Stimulated activated CD4-positive, alpha-beta T cell treated with anti-CD3 and anti-CD28 coated beads, Interleukin-15, amount 100 ng/mL, for 48 hours (primary cell): ENCODE measurements at regions not wholly inside any gene's neighbourhood (a gene's known extent, or its start where the extent isn't known, plus 50 kb on each side); places are given as distances from the start of the nearest gene placed in this dataset.
A peak's percentile ranks its signal among the peaks of the same experiment; 100 is the strongest.

Source experiments
- DNase-seq, 2 donors: peaks; one replicate each; pipeline ENCODE4 v3.0.0-alpha.2; 2020; ENCODE audit warnings: low read depth in 2 of 2

- DNase-seq, result no peak
Measured at GRCh38 chrX:134747006-134747405, 50.0 kb downstream of the PABIR2 start.

GRCh38 chrX:134746410-134746785 is 50.6 kb downstream of the PABIR2 start:
- no peak for DNase-seq

GRCh38 chrX:134745636-134746409 is 51.2 kb downstream of the PABIR2 start:
- no peak for DNase-seq

GRCh38 chrX:134743091-134743490 is 53.9 kb downstream of the PABIR2 start:
- DNase-seq, result no peak

GRCh38 chrX:134742573-134742972 is 54.4 kb downstream of the PABIR2 start:
- DNase-seq, result no peak

GRCh38 chrX:134741746-134742145 is 55.3 kb downstream of the PABIR2 start:
- DNase-seq, result no peak

- no peak for DNase-seq
Measured at GRCh38 chrX:134738986-134739740, 57.8 kb downstream of the PABIR2 start.

GRCh38 chrX:134738445-134738844 is 58.6 kb downstream of the PABIR2 start:
- no peak for DNase-seq

- no peak for DNase-seq
Measured at GRCh38 chrX:134737721-134738369, 59.2 kb downstream of the PABIR2 start.

- no peak for DNase-seq
Measured at GRCh38 chrX:134737061-134737460, 59.9 kb downstream of the PABIR2 start.

GRCh38 chrX:134736356-134736755 is 60.6 kb downstream of the PABIR2 start:
- no peak for DNase-seq

- no peak for DNase-seq
Measured at GRCh38 chrX:134735015-134735414, 62.0 kb downstream of the PABIR2 start.

GRCh38 chrX:134734466-134734952 is 62.5 kb downstream of the PABIR2 start:
- no peak for DNase-seq

- no peak for DNase-seq
Measured at GRCh38 chrX:134733591-134733990, 63.4 kb downstream of the PABIR2 start.

- no peak for DNase-seq
Measured at GRCh38 chrX:134732676-134733075, 64.3 kb downstream of the PABIR2 start.

- DNase-seq, result no peak
Measured at GRCh38 chrX:134732152-134732551, 64.9 kb downstream of the PABIR2 start.

- DNase-seq, result no peak
Measured at GRCh38 chrX:134727363-134727762, 69.1 kb upstream of the PLAC1 start.

GRCh38 chrX:134725103-134725690 is 66.9 kb upstream of the PLAC1 start:
- no peak for DNase-seq

- no peak for DNase-seq
Measured at GRCh38 chrX:134721766-134722532, 63.7 kb upstream of the PLAC1 start.

GRCh38 chrX:134718966-134719317 is 60.7 kb upstream of the PLAC1 start:
- DNase-seq, result peak in 1 of 2 donors; percentile 29
